IPS DF 4.7 (cell line): ENCODE measurements at regions not wholly inside any gene's neighbourhood (a gene's known extent, or its start where the extent isn't known, plus 50 kb on each side); places are given as distances from the start of the nearest gene placed in this dataset.

Experiments
- DNase-seq: peaks from one replicate; pipeline ENCODE4 v3.0.0-alpha.2; 2013; ENCODE audit warnings: low spot score; ENCODE audit errors: extremely low read depth

DNA sequence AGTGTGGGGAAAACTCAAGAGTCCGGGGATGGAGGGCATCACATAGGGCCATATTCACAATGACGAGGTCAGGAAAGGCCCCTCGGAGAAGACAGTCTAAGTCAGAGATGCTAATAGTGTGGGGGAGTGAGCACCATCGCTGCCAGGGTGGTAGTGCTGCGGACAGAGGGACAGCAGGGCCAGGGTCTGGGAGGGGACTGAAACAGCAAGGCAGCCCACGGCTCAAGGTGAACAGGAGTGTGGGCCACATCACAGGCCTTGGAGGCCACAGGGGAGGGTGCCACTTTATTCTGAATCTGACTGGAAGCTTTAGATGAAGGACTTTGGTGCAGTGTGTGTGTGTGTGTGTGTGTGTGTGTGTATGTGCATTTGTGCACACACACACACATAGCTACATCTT, 130.9 kb upstream of the GLI2 start:
- DNase-seq = no peak

DNA sequence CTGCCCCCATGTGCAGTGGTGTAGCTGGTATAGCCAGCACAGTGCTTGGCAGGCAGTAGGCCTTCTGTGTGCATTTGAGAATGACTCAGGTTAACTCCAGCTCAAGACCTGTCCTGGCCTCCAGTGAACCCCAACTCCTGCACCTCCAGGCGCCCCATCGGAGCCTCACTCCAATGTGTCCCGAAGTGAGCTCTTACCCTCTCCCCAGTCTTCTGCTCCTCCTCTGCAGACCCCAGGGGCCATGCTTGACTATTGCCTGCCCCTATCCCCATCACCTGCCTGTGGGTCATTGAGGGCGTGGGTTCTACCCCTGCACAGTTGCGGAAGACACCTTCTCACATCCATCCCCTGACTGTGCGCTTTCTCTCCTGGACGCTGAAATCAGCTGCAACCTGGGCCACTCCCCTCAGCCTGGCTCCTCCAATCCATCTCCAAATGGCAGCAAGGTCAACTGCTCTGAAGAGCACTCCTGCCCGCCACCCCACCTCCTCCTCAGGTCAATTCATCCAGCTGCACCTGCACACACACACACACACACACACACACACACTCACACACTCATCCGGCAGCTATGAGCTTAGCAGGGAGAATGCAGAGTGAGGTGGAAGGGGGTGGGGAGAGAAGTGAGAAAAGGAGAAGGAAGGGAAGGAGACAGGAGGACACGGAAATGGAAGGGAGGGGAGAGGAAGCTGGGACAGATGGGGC, 130.3 kb upstream of the GLI2 start:
- no peak for DNase-seq

DNA sequence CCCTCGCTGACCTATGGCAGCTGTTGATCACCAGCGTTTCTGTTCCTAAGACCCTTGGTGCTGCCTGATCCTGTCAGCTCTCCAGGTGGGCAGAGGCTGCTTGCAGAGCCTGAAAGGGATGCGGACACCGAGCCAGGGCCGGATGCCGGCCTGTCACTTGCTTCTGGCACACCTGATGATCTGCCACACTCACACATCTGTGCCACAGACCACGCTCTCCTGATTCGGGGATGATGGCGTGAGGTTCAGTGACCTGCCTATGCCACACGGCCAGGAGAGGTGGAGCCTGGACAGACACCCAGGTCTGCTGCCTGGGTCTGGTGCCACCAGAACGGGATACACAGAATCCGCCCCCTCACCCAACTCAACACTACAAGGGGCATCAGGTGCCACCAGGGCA, 129.4 kb upstream of the GLI2 start:
- DNase-seq = no peak

DNA sequence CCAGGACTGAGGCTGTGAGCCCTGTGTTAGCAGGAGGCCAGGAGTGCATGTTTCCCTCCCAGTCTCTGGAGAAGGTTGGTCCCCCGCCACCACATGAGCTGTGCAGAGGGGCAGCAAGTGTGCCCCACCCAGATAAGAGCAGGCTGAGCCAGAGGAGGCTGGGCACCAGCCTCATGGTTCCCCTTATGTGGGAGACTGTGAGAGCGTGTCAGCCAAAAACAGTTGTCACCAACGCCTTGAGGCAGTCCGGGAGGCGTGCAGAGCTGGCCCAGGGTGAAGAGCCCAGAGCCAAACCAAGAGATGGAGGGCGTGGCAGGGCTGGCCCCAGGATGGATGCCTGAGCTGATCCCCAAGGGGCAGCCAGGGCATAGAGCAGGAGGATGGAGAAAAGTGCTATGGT, 128.7 kb upstream of the GLI2 start:
- no peak for DNase-seq

DNA sequence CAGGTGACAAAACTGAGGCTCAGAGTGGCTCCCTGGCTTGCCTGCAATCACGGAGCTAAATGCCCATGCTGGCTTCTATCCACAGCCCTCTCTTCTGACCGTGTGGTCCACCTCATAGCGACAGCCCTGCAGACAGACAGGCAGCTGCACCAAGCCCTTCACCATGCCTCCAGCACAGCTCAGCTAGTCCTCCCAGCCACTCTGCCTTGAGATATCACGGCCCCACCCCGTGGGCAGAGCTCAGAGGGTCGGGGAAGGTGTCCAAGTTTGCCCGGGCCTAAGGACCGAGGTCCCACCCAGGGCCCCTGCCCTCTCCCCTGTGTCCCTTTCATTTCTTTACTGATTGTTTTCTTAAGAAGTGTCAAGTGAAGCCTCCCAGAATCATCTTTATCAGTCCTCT, 128.2 kb upstream of the GLI2 start:
- no peak for DNase-seq

DNA sequence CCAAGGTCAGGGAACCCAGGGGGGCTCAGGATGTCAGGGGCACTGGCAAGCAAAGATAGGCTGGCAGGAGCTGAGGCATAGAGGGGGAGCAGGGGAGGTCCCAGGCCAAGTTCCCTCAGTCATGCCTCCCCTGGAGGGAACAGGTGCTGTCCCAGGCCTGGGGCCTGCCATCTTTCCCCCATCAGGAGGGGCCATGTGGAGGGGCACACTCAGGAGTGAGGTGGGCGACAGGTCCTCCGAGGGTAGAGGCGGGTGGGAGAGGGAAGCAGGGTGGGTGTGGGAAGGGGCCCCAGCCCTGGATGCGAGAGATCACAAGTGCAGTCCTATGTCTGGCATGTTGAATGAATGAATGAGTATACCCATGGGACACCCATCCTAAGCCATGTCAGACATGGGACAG, 127.7 kb upstream of the GLI2 start:
- DNase-seq = no peak

DNA sequence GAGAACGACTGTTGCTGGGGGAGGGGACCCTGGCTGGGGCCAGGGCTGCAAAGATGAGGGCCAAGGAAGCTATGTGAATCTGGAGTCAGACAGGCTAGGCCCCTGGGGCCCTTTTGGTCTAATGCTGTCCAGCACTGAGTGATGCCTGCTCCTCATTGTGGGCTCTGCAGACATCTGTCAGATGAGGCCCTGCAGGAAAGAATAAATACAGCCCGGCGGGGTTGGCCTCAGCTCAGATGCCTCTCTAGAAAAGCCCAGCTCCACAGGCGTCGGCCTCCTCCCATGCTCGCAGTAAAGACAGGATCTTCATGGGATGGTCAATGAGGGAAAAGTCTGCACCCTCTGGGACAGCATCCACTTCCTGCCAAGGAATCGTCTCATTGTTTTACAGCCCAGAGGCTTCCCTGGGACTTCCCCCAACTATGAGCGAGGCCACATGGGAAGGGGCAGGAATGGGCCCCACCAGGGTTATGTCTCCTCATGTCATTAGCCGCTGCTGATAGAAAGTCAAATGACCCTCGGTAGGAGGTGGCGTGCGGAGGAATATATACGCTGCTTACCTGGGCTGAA, 125.8 kb upstream of the GLI2 start:
- no peak for DNase-seq

DNA sequence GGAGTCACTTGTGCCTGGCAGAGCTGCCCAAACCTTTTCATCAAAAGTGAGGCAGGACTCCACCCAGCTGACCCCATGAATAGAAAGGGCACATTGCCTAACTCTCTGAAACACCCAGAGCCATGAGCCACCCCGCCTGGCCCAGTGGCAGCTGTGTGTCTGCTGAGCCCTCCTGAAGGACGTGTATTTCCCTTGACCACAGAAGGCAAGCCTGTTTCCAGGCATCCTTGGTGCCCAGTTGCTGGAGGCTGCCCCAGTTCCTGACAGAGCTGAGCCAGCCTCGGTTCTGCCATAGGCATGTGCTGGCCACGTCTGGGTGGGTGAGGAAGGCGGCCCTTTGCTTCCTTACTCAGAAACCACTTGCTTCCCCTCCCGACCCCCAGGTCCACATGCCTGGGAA, 124.7 kb upstream of the GLI2 start:
- no peak for DNase-seq

DNA sequence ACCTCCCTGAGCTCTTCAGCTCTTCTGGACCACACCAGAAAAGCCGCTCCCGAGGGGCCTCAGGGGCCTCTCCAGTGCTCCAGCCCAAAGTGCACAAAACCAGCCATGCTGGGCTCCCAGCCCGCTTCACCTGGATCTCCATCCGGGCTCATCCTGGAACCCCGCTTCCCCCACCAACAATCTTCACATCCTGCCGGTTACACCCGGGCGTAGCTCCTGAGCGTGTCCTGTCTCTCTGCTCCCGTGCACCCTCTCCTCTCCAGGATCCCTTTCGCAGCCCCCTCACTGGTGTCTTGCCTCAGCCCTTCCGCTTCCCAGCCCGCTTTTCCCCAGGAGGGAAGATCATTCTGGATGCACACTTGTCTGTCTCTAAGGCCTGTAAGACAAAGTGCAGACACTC, 123.7 kb upstream of the GLI2 start:
- no peak for DNase-seq

DNA sequence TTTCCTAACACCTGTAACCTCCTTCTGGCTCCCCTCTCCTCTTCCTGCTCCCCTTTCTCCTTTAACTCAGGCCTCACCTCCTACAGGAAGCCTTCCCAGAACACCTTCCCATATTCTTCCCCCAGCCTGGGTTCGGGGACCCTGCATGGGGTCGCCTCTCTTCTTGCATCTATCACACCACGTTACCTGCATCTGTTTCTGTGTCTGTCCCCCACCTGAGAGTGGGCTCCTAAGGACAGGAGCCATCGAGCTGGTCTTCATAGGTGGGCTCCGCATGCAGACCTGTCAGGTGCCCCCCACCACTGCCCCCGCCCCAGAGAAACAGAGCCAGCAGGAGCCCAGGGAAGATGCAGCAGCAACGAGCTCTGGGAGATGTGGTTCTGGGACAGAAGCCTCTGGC, 123.2 kb upstream of the GLI2 start:
- DNase-seq = no peak

DNA sequence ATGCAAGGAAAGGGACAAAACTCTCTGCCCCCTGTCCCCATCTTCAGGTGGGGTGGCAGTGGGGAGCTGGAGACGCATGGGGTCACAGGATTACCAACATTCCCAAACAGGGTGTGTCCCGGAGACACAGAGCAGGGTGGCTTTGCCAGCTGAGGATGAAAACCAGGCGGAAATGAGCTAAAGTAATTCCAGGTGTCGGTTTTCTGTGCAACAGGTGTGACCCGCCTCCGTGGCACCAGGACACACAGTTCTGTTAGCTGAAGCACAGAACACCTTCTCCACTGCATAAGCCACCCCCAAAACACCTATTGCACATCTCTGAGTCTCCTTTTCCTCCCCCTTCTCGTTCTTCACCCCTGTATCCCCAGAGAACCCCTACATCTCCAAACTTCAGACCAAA, 122.7 kb upstream of the GLI2 start:
- no peak for DNase-seq

DNA sequence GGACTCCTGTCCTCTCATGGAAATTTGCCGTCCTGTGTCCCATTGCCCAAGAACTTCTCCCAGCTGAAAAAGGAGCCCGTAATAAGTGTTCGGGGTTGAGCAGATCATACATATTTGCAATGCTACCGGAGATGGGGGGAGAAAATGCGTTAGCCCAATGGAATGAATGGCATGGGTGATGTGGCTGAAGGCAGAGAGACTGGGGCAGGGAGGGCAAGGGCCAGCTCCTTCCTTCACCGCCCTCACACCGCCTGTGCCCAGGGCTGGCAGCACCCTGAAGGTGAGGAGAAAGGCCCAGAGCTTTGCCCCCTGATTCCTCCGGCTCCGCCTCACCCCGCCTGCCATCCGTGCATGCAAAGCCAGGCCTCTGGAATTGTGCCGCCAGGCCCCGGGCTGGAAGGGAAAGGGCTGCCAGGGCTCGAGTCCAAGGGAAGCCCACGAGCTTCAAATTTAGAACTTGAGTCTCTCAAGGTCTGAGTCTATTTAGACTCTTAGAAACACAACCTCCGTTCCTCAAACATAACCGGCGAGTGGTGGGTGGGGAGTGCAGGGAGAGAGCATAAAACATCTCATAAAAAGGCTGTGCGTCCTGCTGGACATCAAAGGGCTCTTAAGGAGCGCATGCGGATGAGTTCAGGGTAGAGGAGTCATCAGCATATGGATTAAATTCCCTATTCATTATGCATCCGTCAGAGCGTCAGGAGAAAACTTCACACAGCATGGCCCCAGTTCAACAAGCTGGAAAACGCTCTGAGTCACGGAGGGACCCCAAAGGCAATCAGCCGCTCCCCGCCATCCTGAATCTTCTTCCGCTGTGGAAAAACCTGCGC, 121.7 kb upstream of the GLI2 start:
- no peak for DNase-seq

DNA sequence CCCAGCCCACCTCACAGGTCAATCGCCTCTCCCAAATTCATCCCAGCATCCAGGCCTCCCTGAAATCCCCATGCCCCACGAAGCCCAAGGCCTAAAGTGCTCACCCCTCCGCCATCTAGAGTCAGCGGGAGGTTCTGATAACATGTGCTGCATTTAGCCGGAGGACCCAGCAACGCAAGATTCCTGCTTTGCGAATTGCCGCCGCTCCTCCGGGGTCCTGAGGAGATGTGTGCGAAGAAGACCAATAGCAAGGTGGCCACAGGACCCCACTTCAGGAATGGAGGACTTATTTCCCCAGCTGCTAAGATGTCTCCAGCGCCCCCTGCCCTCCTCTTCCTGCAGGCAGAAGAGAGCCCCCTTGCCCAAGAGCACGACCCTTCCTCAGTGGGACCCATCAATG, 120.8 kb upstream of the GLI2 start:
- no peak for DNase-seq

DNA sequence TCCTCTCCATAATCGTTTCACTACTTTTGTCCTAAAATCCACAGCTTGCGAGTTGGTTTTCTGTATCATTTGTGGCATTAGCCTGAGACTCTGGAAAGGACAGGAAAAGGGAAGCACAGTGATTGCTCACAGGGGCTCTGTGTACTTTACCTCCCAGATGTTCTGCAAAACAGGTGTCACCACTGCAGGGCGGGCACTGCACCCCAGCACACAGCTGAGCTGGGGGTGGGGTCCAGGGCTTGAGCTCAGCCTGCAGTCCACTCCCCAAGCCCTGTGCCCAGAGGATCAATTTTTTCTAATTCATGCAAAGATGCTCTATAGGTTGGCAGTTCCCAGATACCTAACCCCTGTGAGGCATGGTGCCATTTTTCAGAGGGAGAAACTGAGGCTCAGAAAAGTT, 119.4 kb upstream of the GLI2 start:
- no peak for DNase-seq

DNA sequence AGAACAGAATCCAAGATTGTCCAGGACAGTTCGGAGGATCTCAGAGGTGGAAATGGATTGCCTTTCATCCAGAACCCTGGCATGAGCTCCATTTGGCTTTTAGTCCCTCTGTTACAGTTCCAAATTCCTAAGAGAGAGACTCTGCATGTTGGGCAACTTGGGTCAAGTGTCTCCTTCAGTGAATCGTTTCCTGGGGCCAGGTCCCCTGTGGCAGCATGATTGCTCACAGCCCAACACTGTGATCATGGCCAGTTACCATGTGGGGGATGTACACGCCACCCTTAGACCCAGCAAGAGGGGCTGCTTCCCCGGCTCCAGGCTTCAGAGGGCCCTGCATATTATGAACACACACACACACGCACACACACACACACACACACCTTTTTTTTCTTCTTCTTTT, 118.6 kb upstream of the GLI2 start:
- DNase-seq = no peak

DNA sequence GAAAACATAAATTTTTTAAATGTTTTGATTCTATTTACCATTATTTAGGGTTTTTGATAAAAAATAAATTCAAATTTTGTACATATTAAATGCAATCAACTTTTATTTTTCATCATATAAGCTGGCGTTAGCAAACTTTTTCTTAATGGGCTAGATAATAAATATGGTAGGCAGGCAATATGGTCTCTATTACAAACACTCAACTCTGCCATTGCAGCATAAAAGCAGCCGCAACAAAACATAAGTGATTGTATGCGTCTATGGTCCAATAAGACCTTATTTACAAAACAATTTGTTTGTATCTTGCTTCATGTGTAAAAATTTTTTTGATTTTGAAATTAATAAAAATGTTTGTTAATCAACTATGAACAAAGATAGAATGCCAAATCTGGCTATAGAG, 116.8 kb upstream of the GLI2 start:
- DNase-seq = no peak

DNA sequence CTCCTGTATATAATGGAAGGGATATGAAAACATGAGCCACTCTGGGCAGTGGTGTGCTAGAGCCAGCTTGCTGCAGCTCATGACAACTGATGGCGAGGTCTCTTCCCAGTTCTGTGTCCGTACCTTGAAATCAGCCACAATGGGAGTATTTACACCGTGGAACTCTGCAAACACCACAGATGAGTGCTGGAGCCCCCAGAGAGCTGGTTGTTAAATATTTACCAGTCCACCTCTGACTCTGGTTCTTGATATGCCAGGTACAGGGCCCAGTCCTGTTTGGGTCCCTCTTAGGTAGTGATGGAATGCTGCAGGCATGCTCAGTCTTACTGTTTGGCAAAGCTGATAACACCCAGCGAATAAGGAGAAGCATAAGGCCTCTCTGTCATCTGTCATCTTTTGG, 116.1 kb upstream of the GLI2 start:
- no peak for DNase-seq

DNA sequence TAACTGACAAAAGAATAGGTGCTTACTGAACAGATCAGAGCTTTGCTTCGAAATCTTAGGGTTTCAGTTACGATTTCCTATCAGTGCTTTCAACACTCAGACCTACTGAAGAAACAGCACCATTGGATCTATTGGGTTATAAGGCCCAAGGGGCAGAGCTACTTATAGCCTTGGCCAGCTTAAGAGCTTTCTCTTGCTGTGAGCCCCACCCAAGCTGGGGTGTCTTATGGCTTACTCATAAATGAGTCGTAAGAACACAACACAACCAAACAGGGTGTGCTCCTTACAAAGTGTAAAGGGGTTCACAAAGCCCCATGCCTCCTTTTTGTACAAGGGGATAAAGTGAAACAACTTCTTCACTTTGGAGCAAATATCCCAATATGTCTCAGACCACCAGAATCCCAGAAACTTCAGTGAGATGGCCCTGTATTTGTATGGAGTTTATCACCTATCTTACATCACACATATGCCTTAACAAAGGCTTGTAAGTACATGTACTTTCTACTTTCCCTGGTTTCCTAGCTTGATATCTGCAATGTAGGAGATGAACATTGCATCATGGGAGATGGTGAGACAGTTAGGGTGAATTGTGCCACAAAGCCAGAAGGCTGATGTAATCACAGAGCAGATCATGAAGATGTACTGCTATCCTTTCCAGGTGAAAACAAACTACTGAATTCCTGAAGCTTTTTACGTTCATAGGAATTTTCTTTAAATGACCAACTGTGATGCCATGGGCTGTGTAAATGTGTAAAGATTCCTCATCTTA, 115.5 kb upstream of the GLI2 start:
- no peak for DNase-seq

DNA sequence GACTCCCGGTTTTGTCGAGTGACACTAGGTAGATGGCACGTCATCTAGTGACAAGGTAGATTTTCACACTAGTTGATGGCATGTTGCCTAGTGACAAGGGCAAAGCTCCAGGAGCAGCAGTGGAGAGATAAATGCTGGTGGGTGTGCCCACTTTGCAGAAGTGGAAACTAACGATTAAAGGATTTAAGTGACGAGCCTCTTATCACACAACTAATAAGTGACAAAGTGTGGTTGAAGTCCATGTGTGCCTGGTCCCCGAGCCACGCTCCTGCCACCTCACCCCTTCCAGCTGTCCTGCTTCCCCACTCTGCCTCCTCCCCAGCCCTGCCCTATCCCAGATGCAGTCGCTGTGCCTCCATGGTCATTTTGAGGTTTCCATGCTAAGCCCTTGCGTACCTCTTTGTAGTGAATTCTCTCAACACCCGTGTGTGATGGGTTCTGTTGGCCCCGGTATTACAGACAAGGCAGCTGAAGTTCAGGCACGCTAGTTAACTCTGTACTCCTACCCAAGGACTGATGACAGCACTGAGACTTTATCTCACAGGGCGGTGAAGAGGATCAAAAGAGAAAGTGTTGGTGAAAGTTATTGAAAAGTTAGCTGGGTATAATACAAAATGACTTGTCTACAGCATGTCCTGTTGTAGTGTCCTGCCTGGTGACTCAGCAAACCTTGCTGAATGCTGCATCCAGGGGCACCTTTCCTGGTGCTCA, 113.4 kb upstream of the GLI2 start:
- no peak for DNase-seq

DNA sequence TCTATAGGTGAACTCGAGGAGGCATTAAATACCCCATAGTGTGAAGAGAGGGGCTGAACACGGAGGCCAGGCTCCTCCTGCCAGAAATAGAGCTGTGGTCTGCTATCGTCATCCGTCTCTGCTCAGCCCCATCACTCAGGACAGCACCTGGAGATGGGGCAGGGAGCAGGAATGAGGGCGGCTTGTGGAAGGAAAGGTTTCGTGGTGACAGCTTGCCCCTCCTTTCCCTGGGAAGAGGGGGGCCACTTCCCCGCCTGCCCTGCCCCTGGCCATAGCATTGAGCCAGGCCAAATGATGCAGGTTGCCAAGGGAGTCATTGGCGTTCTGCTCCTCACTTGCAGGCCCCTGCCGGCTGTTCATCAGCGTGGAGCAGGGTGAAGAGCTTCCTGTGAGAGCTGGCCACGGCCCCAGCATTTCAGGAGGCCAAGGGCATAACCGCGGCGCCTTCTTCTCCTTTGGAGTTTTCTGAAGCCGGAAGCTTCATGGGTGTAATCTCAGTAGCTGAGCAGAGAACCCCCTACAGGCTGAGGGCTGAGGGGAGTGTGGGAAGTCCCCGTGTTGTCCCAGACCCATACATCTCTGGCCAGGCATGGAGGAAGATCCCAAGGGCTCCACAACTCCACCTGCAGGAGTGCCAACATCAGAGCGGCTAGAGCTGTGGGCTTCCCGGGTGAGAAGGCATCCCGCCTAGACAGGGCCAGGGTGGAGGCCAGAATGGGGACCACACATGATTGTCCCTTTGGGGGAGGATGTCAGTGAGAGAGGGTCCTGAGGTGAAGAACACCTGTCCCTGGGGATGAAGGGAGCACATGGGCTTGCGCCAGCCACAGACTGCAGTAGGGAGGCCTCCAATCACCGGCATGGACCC, 112.5 kb upstream of the GLI2 start:
- no peak for DNase-seq
